ENCODE measurements at regions not wholly inside any gene's neighbourhood (a gene's known extent, or its start where the extent isn't known, plus 50 kb on each side); places are given as distances from the start of the nearest gene placed in this dataset.

DNA sequence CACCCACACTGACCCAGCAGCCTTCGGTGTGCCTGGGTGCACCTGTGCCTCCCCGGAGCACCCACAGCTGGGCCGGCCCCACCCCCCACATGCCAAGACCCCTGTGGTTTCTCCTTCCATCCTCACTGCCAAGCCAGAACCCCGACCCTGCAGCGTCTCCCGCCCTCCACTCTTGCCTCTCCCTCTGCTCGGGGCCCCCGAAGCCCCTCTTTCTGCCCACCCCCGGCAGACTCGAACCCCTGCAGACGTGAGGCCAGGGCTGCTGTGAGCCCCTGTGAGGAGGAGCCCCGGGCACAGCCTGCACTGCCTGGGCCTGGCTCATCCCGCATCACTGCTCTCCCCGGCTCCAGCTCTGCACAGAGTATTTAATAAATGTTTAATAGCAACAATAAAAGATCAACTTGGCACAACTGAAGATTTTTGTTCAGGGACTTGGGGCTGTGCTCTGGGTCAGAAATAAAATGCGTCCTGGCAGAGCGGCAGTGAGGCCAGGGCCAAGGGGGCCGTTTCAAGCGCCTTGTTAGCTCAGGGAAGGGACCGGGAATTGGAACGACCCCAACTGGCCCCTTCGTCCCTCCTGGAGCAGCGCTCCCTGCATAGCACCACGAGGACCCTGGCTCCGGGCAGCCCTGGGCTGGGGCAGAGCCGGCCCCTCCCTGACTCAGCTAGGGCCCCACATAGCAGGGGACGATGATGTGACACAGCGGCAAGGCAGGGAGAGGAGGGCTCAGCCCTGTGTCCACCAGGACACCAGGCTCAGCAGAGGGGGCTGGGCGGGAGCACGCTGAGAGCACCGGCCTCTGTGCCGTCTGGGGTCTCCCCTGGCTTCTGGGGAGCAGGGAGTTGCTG, 520.8 kb downstream of the BRD1 start:
- TF ChIP-seq, protein P1, sequence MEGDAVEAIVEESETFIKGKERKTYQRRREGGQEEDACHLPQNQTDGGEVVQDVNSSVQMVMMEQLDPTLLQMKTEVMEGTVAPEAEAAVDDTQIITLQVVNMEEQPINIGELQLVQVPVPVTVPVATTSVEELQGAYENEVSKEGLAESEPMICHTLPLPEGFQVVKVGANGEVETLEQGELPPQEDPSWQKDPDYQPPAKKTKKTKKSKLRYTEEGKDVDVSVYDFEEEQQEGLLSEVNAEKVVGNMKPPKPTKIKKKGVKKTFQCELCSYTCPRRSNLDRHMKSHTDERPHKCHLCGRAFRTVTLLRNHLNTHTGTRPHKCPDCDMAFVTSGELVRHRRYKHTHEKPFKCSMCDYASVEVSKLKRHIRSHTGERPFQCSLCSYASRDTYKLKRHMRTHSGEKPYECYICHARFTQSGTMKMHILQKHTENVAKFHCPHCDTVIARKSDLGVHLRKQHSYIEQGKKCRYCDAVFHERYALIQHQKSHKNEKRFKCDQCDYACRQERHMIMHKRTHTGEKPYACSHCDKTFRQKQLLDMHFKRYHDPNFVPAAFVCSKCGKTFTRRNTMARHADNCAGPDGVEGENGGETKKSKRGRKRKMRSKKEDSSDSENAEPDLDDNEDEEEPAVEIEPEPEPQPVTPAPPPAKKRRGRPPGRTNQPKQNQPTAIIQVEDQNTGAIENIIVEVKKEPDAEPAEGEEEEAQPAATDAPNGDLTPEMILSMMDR (conservative IDR thresholded peaks at IDR 0.05; ENCODE audit: low read depth in 2 of 2), result no peak
- TF ChIP-seq JUNB (IDR thresholded peaks at IDR 0.05; ENCODE audit: unreplicated experiment) (no peak), EZH2 (IDR thresholded peaks at IDR 0.05; ENCODE audit: low read depth, unreplicated experiment) (no peak), EZH2phosphoT487 (IDR thresholded peaks at IDR 0.05; ENCODE audit: unreplicated experiment) (no peak)
- TF ChIP-seq, protein P2, sequence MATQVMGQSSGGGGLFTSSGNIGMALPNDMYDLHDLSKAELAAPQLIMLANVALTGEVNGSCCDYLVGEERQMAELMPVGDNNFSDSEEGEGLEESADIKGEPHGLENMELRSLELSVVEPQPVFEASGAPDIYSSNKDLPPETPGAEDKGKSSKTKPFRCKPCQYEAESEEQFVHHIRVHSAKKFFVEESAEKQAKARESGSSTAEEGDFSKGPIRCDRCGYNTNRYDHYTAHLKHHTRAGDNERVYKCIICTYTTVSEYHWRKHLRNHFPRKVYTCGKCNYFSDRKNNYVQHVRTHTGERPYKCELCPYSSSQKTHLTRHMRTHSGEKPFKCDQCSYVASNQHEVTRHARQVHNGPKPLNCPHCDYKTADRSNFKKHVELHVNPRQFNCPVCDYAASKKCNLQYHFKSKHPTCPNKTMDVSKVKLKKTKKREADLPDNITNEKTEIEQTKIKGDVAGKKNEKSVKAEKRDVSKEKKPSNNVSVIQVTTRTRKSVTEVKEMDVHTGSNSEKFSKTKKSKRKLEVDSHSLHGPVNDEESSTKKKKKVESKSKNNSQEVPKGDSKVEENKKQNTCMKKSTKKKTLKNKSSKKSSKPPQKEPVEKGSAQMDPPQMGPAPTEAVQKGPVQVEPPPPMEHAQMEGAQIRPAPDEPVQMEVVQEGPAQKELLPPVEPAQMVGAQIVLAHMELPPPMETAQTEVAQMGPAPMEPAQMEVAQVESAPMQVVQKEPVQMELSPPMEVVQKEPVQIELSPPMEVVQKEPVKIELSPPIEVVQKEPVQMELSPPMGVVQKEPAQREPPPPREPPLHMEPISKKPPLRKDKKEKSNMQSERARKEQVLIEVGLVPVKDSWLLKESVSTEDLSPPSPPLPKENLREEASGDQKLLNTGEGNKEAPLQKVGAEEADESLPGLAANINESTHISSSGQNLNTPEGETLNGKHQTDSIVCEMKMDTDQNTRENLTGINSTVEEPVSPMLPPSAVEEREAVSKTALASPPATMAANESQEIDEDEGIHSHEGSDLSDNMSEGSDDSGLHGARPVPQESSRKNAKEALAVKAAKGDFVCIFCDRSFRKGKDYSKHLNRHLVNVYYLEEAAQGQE (IDR thresholded peaks at IDR 0.05; ENCODE audit: unreplicated experiment), result no peak

Measured in GM23338 (cell line).